GM18858 (cell line): ENCODE measurements at regions not wholly inside any gene's neighbourhood (a gene's known extent, or its start where the extent isn't known, plus 50 kb on each side); places are given as distances from the start of the nearest gene placed in this dataset.
"Not testable (repeated sequence)": the region's sequence is repeated elsewhere in the genome, so short reads cannot be mapped to it uniquely, and the experiment has no call there.

ENCODE experiments used
- ATAC-seq: cut with Tn5 transposase; IDR thresholded peaks from one replicate; pipeline ENCODE4 v1.9.1; 2021; ENCODE audit not compliant: unreplicated experiment

GRCh38 chr2:176424746-176425145 lies 155.5 kb downstream of the MTX2 start:
- ATAC-seq = no peak

DNA sequence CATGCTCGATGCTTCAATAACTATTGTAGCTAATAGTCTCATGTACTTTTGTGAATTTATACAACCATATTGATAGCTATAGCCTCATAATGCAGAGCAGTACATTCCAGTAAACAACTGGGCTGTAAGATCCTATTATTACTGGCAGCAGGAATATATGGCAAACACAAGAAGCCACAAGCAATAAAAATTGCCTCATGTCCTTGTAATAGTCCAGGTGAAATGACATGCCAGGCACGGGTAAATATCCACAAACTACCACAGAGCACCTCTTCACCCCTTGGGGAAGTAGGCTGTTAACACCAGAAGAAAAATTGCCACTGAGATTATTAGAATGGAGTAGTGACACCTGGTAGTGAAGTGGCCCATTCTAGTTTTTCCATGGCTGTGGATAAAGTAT lies 158.3 kb downstream of the MTX2 start:
- ATAC-seq = no peak

DNA sequence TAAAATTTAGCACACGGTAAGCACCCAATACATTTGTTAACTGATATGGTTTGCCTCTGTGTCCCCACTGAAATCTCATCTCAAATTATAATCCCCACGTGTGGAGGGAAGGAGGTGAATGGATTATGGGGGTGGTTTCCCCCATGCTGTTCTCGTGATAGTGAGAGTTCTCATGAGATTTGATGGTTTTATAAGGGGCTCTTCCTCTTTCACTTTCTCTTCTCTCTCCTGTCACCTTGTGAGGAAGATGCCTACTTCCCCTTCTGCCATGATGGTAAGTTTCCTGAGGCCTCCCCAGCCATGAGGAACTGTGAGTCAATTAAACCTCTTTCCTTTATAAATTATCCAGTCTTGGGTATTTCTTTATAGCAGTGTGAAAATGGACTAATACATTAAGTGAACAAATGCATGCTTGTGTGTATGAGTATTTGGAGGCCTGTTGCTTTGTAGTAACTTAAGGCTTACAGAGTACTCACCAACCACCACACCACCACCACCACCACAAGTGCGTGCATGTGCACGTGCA lies 159.8 kb downstream of the MTX2 start:
- not testable (repeated sequence) for ATAC-seq

DNA sequence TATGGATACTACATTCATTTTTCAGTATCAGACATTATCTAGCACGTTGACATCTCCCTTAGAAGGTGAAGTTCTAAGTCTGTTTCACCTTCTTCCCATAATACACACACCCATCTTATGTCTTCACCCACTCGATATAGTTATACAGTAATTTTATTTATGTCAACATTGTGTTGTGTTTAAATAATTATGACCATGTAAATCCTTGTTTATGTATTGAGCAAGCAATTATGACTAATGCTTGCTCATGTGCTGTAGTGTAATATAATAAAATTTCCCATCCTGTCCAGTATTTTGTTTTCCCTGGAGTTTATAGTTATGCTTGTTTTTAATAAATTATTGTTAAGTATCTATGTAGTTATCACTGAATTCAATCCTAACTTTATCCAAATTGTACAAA lies 163.2 kb downstream of the MTX2 start:
- no peak for ATAC-seq

- ATAC-seq = no peak
These were observed 166.5 kb downstream of the MTX2 start for GRCh38 chr2:176435729-176436128.

GRCh38 chr2:176443946-176444345 lies 174.7 kb downstream of the MTX2 start:
- ATAC-seq = no peak

DNA sequence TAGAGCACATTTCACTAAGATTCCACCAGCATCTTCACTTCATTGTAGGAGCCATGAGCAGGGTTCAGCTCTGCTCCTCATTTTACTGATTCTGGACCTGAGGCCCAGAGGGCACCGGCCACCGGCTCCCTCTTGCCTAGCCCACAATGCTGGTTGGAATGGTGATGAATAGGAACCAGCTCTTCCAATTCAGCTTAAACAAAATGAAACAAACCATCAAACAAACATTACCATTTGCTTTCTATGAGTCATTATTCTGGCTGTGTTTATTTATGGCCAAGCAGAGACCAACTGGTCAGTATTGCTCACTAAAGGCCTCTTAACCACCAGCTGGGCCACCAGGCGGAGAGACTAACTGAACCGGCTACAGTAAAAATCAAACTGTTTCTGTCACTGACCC lies 176.7 kb downstream of the MTX2 start:
- no peak for ATAC-seq

- ATAC-seq = no peak
These were observed 177.6 kb downstream of the MTX2 start for GRCh38 chr2:176446718-176447414.

- ATAC-seq = no peak
These were observed 178.4 kb downstream of the MTX2 start for GRCh38 chr2:176447616-176448015.

DNA sequence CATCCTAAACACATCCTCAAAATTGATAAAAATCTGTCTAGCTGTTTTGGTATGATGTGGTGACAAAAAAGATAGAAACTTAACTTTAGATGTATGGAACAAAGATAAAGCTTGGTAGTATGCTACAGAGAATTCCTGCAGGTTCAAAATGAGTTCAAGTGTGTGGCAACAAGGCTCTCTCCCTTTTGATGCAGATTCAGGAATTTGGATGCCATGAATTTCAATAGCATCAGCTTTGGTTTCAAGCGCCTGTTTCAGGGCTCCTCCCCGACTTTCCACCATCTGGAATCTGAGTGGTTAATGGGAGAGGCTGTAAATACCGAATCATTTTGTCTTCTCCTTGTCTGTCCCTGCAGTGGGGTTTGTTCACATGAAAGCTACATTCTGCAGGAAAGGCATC lies 180.6 kb downstream of the MTX2 start:
- ATAC-seq = no peak

- ATAC-seq = no peak
These were observed 184.5 kb downstream of the MTX2 start for GRCh38 chr2:176453784-176454183.

DNA sequence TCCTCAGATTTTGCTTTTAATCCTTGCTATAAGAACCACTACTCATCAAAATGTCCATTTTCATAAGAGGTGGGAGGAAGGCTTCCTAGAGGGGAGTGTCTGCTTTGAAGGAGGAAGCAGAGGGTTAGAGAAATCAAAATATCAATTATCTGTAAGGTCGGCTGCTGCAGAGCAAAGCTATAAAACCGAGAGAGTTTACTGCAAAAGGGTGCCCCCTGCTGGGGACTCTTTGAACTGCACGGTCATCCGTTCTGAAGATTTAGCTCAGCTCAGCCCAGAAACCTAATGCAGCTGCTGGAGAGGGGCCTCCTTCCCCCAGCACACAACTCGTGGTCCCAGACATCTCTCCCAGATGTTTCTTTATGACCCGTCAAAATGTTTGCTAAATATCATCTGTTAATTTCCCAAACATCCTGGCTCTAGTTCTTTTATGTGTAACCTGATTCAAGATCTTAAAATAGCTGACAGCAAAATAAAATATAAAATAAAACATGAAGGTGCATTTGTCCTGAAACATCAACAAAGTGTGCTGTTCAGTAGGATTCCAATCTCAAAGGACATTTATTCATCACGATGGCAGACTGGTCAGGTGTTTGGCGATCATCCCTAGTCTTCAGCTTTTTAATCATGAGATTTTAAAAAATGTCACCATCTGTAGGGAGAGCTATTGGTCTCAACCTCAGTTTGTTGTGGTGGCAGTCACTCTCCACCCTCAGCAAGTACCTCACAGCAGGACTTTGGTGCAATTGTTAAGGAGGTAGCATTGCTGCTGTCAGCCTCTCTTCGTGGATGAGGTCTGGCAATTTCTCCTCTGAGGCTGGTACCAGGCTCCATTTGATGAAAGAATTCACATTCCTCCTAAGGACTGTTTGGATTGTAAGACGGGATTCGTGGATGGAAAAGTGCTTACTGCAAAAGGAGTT lies 185.9 kb downstream of the MTX2 start:
- ATAC-seq = no peak

GRCh38 chr2:176455816-176456291 lies 186.6 kb downstream of the MTX2 start:
- no peak for ATAC-seq

GRCh38 chr2:176457481-176457880 lies 188.2 kb downstream of the MTX2 start:
- no peak for ATAC-seq

DNA sequence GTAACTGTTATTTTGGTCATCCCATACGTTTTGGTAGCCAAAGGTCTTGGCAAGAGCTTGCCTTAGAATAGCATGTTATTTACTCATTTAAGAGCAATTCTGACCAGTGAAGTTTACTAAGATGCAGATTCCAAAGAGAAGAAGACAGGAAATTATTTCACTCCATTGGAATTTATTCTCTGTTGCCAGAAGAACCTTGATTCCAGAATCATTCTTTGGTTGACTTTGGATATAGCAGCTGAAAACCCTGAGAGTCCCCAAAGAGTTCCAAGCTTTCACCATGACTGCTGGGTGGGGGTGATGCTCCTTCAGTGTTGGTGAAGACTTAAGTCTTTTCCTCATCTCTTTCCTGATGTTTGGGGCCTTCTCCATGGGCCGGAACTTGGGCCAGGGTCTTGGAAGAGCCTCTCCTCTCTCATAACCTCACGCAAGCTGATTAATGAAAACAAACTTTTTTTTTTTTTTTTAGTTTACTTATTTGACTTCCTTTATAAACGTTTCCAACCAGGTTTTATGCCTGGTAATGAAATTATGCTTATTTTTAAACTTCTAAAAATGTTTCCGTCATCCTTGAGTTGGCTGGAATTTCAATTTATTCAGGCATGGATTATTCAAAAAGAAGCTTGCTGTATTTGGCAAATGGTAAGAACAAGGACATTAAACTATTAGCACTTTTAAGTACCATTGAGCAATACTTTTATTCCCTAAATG lies 192.0 kb downstream of the MTX2 start:
- ATAC-seq = no peak

DNA sequence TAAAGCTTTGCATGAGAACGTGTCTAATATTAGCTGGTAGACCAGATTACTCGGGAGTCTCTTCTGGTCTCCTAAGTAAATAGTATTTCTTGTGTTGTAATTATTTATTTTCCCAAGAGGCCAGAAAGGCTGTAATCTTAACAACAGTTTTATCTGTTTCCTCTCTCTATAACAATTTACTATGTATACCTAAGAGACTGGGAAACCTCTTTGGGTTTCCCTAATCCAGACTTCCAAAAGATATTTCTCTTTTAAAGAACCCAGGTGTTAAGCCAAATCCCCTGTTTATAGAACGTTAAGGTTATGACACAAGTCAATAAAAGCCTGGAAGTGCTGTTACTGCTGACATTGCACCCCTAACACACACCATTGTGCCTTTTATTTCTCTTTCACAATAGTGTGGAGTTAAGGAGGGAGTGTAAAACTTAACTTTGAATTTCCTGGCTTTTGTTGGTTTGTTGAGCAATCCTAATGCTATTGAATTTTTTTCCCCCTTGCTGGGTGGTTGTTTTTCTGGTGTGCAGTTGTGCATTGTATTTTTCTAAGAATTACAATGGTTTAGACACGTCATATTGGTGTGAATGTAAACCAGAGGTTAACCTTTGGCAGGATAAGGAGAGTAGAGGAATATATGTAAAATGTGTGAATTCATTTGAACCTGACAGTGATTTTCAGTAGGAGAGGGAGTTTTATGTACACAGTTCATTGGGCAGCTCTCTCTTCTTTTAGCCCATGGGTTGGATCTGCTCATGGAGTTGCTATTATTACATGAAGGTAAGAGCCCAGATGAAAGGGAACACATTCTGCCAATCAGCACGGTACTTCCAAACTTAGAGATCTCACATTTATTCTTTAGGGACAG lies 192.8 kb downstream of the MTX2 start:
- ATAC-seq = no peak

GRCh38 chr2:176463546-176463945 lies 194.3 kb downstream of the MTX2 start:
- no peak for ATAC-seq

- no peak for ATAC-seq
These were observed 195.8 kb downstream of the MTX2 start for GRCh38 chr2:176464886-176465564.

DNA sequence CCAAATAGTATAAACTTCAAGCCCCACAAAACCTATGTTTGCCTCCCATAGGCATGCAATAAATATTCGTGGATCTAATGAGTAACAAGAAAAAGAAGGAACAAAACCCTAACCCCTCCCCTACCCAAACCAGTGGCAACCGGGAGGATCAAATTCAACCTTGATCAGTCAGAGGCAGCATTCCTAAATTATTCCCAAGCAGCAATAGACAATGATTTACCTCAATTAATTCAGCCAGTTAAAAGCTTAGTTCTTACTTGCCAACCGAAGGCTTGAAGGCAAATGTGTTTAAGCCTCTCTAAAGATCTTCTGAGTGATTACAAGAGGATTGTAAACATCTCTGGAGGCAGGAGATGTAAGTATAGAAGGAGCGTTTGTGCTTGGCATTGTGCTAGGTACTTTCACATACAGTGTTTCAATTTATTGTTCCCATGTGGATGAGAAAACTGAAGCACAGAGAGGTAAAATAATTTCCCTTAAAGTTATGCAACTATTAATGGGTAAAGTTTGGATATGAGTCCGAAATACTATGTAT lies 197.7 kb downstream of the MTX2 start:
- ATAC-seq = no peak

DNA sequence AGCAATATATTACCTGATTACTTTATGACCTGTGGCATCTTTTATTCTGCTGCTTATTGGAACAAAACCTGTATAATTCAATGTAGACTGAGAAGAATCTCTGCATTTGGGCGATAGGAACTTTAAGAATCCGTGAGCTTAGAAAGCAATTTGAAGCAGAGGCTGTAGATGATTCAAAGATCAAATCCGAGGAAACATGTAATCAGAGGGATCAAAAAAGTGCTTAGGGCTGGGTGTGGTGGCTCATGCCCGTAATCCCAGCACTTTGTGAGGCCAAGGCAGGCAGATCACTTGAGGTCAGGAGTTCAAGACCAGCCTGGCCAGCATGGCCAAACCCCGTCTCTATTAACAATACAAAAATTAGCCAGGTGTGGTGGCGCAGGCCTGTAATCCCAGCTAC lies 198.4 kb downstream of the MTX2 start:
- ATAC-seq = no peak
